ENCODE measurements at regions not wholly inside any gene's neighbourhood (a gene's known extent, or its start where the extent isn't known, plus 50 kb on each side); places are given as distances from the start of the nearest gene placed in this dataset.

DNA sequence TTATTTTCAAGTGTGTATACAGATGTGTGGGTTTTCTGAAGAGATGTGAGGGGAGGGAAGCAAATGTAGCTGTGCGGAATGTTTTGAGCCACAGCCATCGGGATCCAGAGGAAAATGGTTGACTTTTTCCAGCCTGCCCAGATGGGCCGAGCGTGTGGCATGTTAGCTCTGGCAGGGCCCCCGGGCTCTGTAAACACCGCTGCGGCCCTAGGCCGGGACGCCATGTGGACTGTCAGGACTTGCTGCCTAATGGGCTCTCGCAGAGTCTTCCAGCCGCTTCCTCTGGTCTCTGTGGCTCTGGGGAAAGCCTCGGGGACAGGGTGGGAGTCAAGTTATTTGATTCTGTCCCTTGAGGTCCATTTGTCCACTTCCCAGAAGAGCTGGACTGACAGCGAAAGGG, 109.6 kb upstream of the PTCH1 start:
- Histone ChIP-seq H3K27ac (replicated peaks) (no peak overlapping the region), H3K4me3 (replicated peaks; ENCODE audit: insufficient read depth, low read length) (no peak overlapping the region), H3K27me3 (ENCODE audit: insufficient read depth, poor library complexity, severe bottlenecking) (no peaks in the 10 kb centered on the region)
- TF ChIP-seq, protein P1, sequence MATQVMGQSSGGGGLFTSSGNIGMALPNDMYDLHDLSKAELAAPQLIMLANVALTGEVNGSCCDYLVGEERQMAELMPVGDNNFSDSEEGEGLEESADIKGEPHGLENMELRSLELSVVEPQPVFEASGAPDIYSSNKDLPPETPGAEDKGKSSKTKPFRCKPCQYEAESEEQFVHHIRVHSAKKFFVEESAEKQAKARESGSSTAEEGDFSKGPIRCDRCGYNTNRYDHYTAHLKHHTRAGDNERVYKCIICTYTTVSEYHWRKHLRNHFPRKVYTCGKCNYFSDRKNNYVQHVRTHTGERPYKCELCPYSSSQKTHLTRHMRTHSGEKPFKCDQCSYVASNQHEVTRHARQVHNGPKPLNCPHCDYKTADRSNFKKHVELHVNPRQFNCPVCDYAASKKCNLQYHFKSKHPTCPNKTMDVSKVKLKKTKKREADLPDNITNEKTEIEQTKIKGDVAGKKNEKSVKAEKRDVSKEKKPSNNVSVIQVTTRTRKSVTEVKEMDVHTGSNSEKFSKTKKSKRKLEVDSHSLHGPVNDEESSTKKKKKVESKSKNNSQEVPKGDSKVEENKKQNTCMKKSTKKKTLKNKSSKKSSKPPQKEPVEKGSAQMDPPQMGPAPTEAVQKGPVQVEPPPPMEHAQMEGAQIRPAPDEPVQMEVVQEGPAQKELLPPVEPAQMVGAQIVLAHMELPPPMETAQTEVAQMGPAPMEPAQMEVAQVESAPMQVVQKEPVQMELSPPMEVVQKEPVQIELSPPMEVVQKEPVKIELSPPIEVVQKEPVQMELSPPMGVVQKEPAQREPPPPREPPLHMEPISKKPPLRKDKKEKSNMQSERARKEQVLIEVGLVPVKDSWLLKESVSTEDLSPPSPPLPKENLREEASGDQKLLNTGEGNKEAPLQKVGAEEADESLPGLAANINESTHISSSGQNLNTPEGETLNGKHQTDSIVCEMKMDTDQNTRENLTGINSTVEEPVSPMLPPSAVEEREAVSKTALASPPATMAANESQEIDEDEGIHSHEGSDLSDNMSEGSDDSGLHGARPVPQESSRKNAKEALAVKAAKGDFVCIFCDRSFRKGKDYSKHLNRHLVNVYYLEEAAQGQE (IDR thresholded peaks at IDR 0.05; ENCODE audit: insufficient replicate concordance, low read depth): no peak
- TF ChIP-seq POLR2AphosphoS5 (IDR thresholded peaks at IDR 0.05; ENCODE audit: low read depth) (no peak), GABPA (IDR thresholded peaks at IDR 0.05; ENCODE audit: low read depth) (no peak), SPI1 (IDR thresholded peaks at IDR 0.05; ENCODE audit: borderline replicate concordance, low read depth) (no peak)
- TF ChIP-seq, protein P2, sequence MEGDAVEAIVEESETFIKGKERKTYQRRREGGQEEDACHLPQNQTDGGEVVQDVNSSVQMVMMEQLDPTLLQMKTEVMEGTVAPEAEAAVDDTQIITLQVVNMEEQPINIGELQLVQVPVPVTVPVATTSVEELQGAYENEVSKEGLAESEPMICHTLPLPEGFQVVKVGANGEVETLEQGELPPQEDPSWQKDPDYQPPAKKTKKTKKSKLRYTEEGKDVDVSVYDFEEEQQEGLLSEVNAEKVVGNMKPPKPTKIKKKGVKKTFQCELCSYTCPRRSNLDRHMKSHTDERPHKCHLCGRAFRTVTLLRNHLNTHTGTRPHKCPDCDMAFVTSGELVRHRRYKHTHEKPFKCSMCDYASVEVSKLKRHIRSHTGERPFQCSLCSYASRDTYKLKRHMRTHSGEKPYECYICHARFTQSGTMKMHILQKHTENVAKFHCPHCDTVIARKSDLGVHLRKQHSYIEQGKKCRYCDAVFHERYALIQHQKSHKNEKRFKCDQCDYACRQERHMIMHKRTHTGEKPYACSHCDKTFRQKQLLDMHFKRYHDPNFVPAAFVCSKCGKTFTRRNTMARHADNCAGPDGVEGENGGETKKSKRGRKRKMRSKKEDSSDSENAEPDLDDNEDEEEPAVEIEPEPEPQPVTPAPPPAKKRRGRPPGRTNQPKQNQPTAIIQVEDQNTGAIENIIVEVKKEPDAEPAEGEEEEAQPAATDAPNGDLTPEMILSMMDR (IDR thresholded peaks at IDR 0.05; ENCODE audit: insufficient read depth, low read length): no peak
- no peak for DNase-seq (ENCODE audit: low read depth in 1 of 2, low spot score in 1 of 2)

GRCh38 chr9:95623640-95624039, 106.9 kb upstream of the PTCH1 start:
- H3K27ac ChIP-seq (replicated peaks): no peak overlapping the region
- DNase-seq (ENCODE audit: low read depth in 1 of 2, low spot score in 1 of 2): no peak
- TF ChIP-seq SPI1 (IDR thresholded peaks at IDR 0.05; ENCODE audit: borderline replicate concordance, low read depth) (no peak), GABPA (IDR thresholded peaks at IDR 0.05; ENCODE audit: low read depth) (no peak), POLR2AphosphoS5 (IDR thresholded peaks at IDR 0.05; ENCODE audit: low read depth) (no peak)
- TF ChIP-seq, protein P1 (IDR thresholded peaks at IDR 0.05; ENCODE audit: insufficient replicate concordance, low read depth): no peak
- TF ChIP-seq, protein P2 (IDR thresholded peaks at IDR 0.05; ENCODE audit: insufficient read depth, low read length): no peak
- H3K4me3 ChIP-seq (replicated peaks; ENCODE audit: insufficient read depth, low read length): no peak overlapping the region
- H3K27me3 ChIP-seq (ENCODE audit: insufficient read depth, poor library complexity, severe bottlenecking): no peaks in the 10 kb centered on the region

- DNase-seq (ENCODE audit: low read depth in 1 of 2, low spot score in 1 of 2): no peak
- TF ChIP-seq, protein P1 (IDR thresholded peaks at IDR 0.05; ENCODE audit: insufficient replicate concordance, low read depth): no peak
- TF ChIP-seq SPI1 (IDR thresholded peaks at IDR 0.05; ENCODE audit: borderline replicate concordance, low read depth) (no peak), POLR2AphosphoS5 (IDR thresholded peaks at IDR 0.05; ENCODE audit: low read depth) (no peak), GABPA (IDR thresholded peaks at IDR 0.05; ENCODE audit: low read depth) (no peak)
- TF ChIP-seq, protein P2 (IDR thresholded peaks at IDR 0.05; ENCODE audit: insufficient read depth, low read length): no peak
- no peak overlapping the region for H3K27ac ChIP-seq (replicated peaks)
- no peaks in the 10 kb centered on the region for H3K27me3 ChIP-seq (ENCODE audit: insufficient read depth, poor library complexity, severe bottlenecking)
- no peak overlapping the region for H3K4me3 ChIP-seq (replicated peaks; ENCODE audit: insufficient read depth, low read length)
These were observed 104.0 kb upstream of the PTCH1 start for GRCh38 chr9:95620722-95621121.

Measured in HL-60 (cell line).